ENCODE measurements at regions not wholly inside any gene's neighbourhood (a gene's known extent, or its start where the extent isn't known, plus 50 kb on each side); places are given as distances from the start of the nearest gene placed in this dataset.
"Not testable (repeated sequence)": the region's sequence is repeated elsewhere in the genome, so short reads cannot be mapped to it uniquely, and the experiment has no call there.

DNA sequence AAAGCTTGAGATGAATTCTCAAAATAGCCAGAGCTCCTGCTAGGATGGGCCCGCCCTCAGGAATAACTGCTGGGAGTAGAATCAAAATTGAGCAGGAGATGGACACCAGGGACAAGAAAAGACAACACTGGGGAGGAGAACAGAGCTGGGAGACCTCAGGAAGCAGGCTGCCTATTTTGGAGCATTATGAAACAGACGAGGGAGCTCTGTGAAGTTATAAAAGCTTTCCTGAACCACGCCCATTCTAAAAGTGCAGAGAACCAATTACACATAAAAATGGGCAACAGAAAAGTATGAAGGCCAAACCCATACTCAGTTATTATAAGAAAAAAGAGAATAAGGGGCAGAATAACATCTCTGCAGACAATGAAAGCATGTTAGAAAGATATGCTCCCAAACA is 213.9 kb upstream of the TRPC7 start:
- intact Hi-C loops (cut with DNase I) = no loop called here
- no peak overlapping the region for H3K27ac ChIP-seq
- H3K4me1 ChIP-seq = no peaks in the 10 kb centered on the region
- TF ChIP-seq, protein P1, sequence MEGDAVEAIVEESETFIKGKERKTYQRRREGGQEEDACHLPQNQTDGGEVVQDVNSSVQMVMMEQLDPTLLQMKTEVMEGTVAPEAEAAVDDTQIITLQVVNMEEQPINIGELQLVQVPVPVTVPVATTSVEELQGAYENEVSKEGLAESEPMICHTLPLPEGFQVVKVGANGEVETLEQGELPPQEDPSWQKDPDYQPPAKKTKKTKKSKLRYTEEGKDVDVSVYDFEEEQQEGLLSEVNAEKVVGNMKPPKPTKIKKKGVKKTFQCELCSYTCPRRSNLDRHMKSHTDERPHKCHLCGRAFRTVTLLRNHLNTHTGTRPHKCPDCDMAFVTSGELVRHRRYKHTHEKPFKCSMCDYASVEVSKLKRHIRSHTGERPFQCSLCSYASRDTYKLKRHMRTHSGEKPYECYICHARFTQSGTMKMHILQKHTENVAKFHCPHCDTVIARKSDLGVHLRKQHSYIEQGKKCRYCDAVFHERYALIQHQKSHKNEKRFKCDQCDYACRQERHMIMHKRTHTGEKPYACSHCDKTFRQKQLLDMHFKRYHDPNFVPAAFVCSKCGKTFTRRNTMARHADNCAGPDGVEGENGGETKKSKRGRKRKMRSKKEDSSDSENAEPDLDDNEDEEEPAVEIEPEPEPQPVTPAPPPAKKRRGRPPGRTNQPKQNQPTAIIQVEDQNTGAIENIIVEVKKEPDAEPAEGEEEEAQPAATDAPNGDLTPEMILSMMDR (IDR thresholded peaks at IDR 0.05) = no peak
- H3K9me3 ChIP-seq = no peaks in the 10 kb centered on the region
- no peak for ATAC-seq
- WGBS, 3 donors = 50 to 63% (median 57%) methylated on average over 3 of the region's 3 CpGs
- H3K4me3 ChIP-seq = no peak overlapping the region
- H3K36me3 ChIP-seq (ENCODE audit: insufficient read depth in 1 of 2, low read depth in 1 of 2) = no peaks in the 10 kb centered on the region
- H3K27me3 ChIP-seq (ENCODE audit: insufficient read depth in 3 of 3, low read length in 2 of 3) = no peaks in the 10 kb centered on the region
- no peak for DNase-seq

DNA sequence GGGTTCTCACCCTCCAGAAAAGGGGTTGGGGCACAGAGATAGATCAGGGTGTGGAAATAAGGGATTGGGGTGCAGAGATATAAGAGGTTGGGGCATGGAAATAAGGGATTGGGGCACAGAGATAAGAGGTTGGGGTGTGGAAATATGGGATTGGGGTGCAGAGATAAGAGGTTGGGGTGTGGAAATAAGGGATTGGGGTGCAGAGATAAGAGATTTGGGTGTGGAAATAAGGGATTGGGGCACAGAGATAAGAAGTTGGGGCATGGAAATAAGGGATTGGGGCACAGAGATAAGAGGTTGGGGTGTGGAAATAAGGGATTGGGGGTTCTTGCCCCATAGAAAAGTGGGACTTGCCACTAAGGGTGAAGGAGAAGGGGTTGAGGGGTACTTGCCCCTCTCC is 204.5 kb upstream of the TRPC7 start:
- H3K9me3 ChIP-seq; DNase-seq; ATAC-seq; H3K4me1 ChIP-seq; H3K36me3 ChIP-seq (ENCODE audit: insufficient read depth in 1 of 2, low read depth in 1 of 2); intact Hi-C loops (cut with DNase I); H3K27me3 ChIP-seq (ENCODE audit: insufficient read depth in 3 of 3, low read length in 2 of 3); H3K4me3 ChIP-seq; H3K27ac ChIP-seq: not testable (repeated sequence)

DNA sequence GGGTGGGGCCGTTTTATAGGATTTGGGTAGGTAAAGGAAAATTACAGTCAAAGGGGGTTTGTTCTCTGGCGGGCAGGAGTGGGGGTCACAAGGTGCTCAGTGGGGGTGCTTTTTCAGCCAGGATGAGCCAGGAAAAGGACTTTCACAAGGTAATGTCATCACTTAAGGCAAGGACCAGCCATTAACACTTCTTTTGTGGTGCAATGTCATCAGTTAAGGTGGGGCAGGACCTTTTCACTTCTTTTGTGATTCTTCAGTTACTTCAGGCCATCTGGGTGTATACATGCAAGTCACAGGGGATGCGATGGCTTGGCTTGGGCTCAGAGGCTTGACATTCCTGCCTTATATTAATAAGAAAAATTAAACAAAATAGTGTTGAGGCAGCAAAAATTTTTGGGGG is 200.1 kb upstream of the TRPC7 start:
- H3K4me3 ChIP-seq; H3K27me3 ChIP-seq (ENCODE audit: insufficient read depth in 3 of 3, low read length in 2 of 3); H3K4me1 ChIP-seq; ATAC-seq; H3K9me3 ChIP-seq; H3K27ac ChIP-seq; H3K36me3 ChIP-seq (ENCODE audit: insufficient read depth in 1 of 2, low read depth in 1 of 2); intact Hi-C loops (cut with DNase I); DNase-seq: not testable (repeated sequence)
- 42 to 62% (median 49%) methylated on average over 2 to 3 of the region's 3 CpGs for WGBS, 3 donors

DNA sequence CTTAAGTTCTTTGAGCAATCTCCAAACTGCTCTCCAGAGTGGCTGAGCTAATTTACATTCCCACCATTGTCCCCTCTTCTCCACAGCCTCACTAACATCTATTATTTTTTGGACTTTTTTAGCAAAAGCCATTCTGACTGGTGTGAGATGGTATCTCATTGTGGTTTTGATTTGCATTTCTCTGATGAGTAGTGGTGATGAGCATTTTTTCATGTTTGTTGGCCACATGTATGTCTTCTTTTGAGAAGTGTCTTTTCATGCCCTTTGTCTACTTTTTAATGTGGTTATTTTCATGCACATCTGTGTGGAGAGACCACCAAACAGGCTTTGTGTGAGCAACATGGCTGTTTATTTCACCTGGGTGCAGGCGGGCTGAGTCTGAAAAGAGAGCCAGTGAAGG is 199.7 kb upstream of the TRPC7 start:
- H3K36me3 ChIP-seq (ENCODE audit: insufficient read depth in 1 of 2, low read depth in 1 of 2); H3K4me1 ChIP-seq; DNase-seq; H3K27me3 ChIP-seq (ENCODE audit: insufficient read depth in 3 of 3, low read length in 2 of 3); H3K27ac ChIP-seq; intact Hi-C loops (cut with DNase I); H3K4me3 ChIP-seq; ATAC-seq; H3K9me3 ChIP-seq: not testable (repeated sequence)
- WGBS, 3 donors = 72 to 85% (median 82%) methylated on average over 1 of the region's 1 CpG

DNA sequence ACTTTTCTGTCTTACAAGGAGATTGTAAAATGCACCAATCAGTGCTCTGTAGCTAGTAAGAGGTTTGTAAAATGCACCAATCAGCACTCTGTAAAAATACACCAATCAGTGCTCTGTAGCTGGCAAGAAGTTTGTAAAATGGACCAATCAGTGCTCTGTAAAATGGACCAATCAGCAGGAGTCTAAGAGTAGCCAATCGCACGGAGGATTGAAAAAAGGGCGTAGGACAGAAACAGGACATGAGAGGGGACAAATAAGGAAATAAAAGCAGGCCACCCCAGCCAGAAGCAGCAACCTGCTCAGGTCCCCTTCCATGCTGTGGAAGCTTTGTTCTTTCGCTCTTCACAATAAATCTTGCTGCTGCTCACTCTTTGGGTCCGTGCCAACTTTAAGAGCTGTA is 199.1 kb upstream of the TRPC7 start:
- intact Hi-C loops (cut with DNase I); H3K27ac ChIP-seq; DNase-seq; H3K9me3 ChIP-seq; H3K27me3 ChIP-seq (ENCODE audit: insufficient read depth in 3 of 3, low read length in 2 of 3); H3K36me3 ChIP-seq (ENCODE audit: insufficient read depth in 1 of 2, low read depth in 1 of 2); ATAC-seq; H3K4me1 ChIP-seq; H3K4me3 ChIP-seq: not testable (repeated sequence)
- 83 to 94% (median 86%) methylated on average over 5 of the region's 5 CpGs for WGBS, 3 donors

DNA sequence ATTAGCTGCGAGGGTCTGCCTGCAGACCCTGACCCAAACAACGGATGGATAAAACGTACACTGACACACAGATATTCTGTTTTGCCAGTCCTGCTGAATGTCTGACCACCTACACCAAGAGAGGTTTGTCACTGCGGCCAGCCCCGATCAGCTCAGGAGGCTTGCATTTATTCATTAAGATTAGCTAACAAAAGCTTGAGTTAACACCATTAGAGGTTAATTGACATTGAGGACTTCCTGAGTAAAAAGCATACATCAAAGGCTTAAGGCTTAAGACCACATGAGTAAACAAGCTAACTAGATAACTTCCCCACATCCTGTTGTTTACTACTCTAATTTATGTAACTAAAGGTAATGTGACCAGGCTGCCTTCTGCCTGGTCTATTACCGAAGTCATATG is 198.1 kb upstream of the TRPC7 start:
- Histone ChIP-seq H3K36me3 (ENCODE audit: insufficient read depth in 1 of 2, low read depth in 1 of 2) (no peaks in the 10 kb centered on the region), H3K9me3 (no peaks in the 10 kb centered on the region), H3K27me3 (ENCODE audit: insufficient read depth in 3 of 3, low read length in 2 of 3) (no peaks in the 10 kb centered on the region), H3K4me3 (no peak overlapping the region), H3K27ac (no peak overlapping the region), H3K4me1 (no peaks in the 10 kb centered on the region)
- 57 to 61% (median 60%) methylated on average over 6 of the region's 6 CpGs for WGBS, 3 donors
- intact Hi-C loops (cut with DNase I) = no loop called here
- ATAC-seq = no peak
- no peak for DNase-seq
- TF ChIP-seq, protein P1 (IDR thresholded peaks at IDR 0.05) = no peak

DNA sequence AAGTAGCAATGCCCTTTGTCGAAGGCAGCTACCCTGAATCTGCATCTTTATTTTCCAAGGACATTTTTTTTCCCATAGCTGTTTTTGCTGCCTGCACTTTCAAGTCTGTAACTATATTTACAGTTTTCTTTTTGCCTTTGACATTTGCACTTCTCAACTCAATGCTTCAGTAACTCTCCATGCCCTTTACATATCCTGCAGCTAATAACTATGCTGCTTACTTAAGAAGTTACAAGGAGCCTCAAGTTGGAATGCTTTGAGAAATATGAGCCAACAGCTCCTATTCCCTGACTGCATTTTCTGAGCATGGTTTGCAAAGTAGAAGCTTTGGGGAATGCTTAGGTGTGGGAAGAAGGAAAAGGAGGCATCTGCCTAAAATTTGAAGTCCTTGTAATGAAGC is 194.8 kb upstream of the TRPC7 start:
- intact Hi-C loops (cut with DNase I) = no loop called here
- TF ChIP-seq, protein P1 (IDR thresholded peaks at IDR 0.05) = no peak
- ATAC-seq = no peak

More for the DNA sequence above, 194.8 kb upstream of the TRPC7 start:
- Histone ChIP-seq H3K36me3 (ENCODE audit: insufficient read depth in 1 of 2, low read depth in 1 of 2) (no peaks in the 10 kb centered on the region), H3K9me3 (no peaks in the 10 kb centered on the region), H3K27ac (no peak overlapping the region), H3K4me3 (no peak overlapping the region), H3K4me1 (no peaks in the 10 kb centered on the region), H3K27me3 (ENCODE audit: insufficient read depth in 3 of 3, low read length in 2 of 3) (no peaks in the 10 kb centered on the region)
- WGBS, 3 donors = 38 to 56% (median 55%) methylated on average over 1 of the region's 1 CpG
- no peak for DNase-seq
